Kidney epithelial cell (primary cell): ENCODE measurements at regions not wholly inside any gene's neighbourhood (a gene's known extent, or its start where the extent isn't known, plus 50 kb on each side); places are given as distances from the start of the nearest gene placed in this dataset.
"Not testable (repeated sequence)": the region's sequence is repeated elsewhere in the genome, so short reads cannot be mapped to it uniquely, and the experiment has no call there.

ENCODE experiments used
- DNase-seq: peaks from one replicate; pipeline ENCODE4 v3.0.0-alpha.2; 2010; ENCODE audit warnings: low read depth
- H3K27me3 ChIP-seq: 2 replicates; pipeline ENCODE4 v1.6.0; 2011; ENCODE audit warnings: low read length; ENCODE audit not compliant: control insufficient read depth, insufficient read depth
- H3K36me3 ChIP-seq: 2 replicates; pipeline ENCODE4 v1.5.1; 2011; ENCODE audit warnings: low read length; ENCODE audit not compliant: control insufficient read depth, insufficient read depth
- H3K4me3 ChIP-seq: 2 replicates; pipeline ENCODE4 v1.5.1; 2011; ENCODE audit warnings: low read depth, mild to moderate bottlenecking, control low read depth, low read length
- TF ChIP-seq, protein P1 (sequence below): IDR thresholded peaks from 2 replicates; pipeline ENCODE4 v1.5.1; 2011; ENCODE audit warnings: mild to moderate bottlenecking, moderate library complexity, low read length, control low read depth, inconsistent platforms; ENCODE audit not compliant: insufficient read depth, poor library complexity, severe bottlenecking

DNA sequence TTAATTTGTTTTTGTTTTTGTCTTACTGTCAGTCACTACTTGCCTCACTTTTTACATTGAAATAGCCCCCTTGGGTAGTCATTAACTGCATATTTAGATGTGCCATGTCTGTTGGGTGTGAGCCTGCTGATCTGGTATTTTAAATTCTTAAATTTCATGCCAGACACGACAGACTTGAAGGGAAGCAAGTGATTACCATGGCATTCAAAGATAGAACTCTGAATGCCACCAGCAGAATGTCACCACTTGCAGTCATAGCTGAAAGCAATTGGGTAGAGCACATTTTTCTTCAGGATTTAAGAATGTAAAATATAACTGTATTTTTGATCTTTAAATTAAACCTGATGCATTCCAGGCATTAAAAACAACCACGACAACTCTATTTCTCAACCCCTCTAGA, 396.5 kb upstream of the ATP10A start:
- DNase-seq, result no peak
- TF ChIP-seq, protein P1, sequence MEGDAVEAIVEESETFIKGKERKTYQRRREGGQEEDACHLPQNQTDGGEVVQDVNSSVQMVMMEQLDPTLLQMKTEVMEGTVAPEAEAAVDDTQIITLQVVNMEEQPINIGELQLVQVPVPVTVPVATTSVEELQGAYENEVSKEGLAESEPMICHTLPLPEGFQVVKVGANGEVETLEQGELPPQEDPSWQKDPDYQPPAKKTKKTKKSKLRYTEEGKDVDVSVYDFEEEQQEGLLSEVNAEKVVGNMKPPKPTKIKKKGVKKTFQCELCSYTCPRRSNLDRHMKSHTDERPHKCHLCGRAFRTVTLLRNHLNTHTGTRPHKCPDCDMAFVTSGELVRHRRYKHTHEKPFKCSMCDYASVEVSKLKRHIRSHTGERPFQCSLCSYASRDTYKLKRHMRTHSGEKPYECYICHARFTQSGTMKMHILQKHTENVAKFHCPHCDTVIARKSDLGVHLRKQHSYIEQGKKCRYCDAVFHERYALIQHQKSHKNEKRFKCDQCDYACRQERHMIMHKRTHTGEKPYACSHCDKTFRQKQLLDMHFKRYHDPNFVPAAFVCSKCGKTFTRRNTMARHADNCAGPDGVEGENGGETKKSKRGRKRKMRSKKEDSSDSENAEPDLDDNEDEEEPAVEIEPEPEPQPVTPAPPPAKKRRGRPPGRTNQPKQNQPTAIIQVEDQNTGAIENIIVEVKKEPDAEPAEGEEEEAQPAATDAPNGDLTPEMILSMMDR, result no peak
- no peaks in the 10 kb centered on the region for H3K27me3 ChIP-seq
- H3K4me3 ChIP-seq, result no peak overlapping the region
- no peaks in the 10 kb centered on the region for H3K36me3 ChIP-seq

- DNase-seq, H3K36me3 ChIP-seq, H3K4me3 ChIP-seq, H3K27me3 ChIP-seq: not testable (repeated sequence)
Observed at GRCh38 chr15:26244782-26245181, 381.7 kb upstream of the ATP10A start.

- Histone ChIP-seq H3K4me3 (no peak overlapping the region), H3K27me3 (no peaks in the 10 kb centered on the region), H3K36me3 (no peaks in the 10 kb centered on the region)
- TF ChIP-seq, protein P1, result no peak
- DNase-seq, result no peak
Observed at GRCh38 chr15:26243382-26243781, 380.3 kb upstream of the ATP10A start.

DNA sequence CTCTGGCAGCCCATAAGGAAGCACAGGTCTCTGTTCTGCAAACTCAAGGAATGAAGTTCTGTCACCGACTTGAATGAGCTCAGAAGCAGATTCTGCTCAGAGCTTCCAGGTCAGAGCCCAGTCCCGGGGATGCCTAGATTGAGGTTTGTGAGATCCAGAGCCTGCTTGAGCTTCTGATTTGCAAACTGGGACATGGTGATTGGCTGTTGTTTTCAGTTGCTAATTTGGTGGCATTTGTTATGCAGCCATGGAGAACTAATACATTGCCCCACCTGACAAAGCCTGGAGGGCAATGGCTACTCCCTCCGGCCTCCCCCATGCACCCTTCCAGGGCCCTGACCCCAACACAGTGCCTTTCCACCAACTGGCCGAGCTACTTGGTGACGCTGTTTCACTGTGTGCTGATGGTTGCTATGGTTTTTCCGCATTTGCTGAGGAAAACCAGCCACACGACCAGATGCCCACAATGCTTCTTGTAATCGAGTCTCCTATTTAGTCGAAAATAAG, 379.5 kb upstream of the ATP10A start:
- TF ChIP-seq, protein P1, result no peak
- no peaks in the 10 kb centered on the region for H3K27me3 ChIP-seq
- no peak for DNase-seq
- no peak overlapping the region for H3K4me3 ChIP-seq
- H3K36me3 ChIP-seq, result no peaks in the 10 kb centered on the region

GRCh38 chr15:26235864-26236263, 372.7 kb upstream of the ATP10A start:
- TF ChIP-seq, protein P1, result no peak
- no peak for DNase-seq
- H3K36me3 ChIP-seq, result no peaks in the 10 kb centered on the region
- H3K27me3 ChIP-seq, result no peaks in the 10 kb centered on the region
- H3K4me3 ChIP-seq, result no peak overlapping the region

- no peaks in the 10 kb centered on the region for H3K27me3 ChIP-seq
- DNase-seq, result no peak
- H3K36me3 ChIP-seq, result no peaks in the 10 kb centered on the region
- no peak overlapping the region for H3K4me3 ChIP-seq
- TF ChIP-seq, protein P1, result no peak
Observed at GRCh38 chr15:26234976-26235767, 372.0 kb upstream of the ATP10A start.
